ENCODE measurements at regions not wholly inside any gene's neighbourhood (a gene's known extent, or its start where the extent isn't known, plus 50 kb on each side); places are given as distances from the start of the nearest gene placed in this dataset.

DNA sequence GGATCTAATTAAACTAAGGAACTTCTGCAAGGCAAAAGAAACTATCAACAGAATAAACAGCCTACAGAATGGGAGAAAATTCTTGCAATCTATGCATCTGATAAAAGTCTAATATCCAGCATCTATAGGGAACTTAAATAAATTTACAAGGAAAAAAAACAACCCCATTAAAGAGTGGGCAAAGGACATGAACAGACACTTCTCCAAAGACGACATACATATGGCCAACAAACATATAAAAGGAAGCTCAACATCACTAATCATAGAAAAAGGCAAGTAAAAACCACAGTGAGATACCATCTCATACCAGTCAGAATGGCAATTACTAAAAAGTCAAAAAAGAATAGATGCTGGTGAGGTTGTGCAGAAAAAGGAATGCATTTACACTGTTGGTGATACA, 134.8 kb upstream of the PAQR3 start:
- TF ChIP-seq GABPA (IDR thresholded peaks at IDR 0.05; ENCODE audit: low read depth) = no peak
- TF ChIP-seq, protein P1, sequence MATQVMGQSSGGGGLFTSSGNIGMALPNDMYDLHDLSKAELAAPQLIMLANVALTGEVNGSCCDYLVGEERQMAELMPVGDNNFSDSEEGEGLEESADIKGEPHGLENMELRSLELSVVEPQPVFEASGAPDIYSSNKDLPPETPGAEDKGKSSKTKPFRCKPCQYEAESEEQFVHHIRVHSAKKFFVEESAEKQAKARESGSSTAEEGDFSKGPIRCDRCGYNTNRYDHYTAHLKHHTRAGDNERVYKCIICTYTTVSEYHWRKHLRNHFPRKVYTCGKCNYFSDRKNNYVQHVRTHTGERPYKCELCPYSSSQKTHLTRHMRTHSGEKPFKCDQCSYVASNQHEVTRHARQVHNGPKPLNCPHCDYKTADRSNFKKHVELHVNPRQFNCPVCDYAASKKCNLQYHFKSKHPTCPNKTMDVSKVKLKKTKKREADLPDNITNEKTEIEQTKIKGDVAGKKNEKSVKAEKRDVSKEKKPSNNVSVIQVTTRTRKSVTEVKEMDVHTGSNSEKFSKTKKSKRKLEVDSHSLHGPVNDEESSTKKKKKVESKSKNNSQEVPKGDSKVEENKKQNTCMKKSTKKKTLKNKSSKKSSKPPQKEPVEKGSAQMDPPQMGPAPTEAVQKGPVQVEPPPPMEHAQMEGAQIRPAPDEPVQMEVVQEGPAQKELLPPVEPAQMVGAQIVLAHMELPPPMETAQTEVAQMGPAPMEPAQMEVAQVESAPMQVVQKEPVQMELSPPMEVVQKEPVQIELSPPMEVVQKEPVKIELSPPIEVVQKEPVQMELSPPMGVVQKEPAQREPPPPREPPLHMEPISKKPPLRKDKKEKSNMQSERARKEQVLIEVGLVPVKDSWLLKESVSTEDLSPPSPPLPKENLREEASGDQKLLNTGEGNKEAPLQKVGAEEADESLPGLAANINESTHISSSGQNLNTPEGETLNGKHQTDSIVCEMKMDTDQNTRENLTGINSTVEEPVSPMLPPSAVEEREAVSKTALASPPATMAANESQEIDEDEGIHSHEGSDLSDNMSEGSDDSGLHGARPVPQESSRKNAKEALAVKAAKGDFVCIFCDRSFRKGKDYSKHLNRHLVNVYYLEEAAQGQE (IDR thresholded peaks at IDR 0.05; ENCODE audit: insufficient replicate concordance, low read depth) = no peak
- TF ChIP-seq POLR2AphosphoS5 (IDR thresholded peaks at IDR 0.05; ENCODE audit: low read depth) = no peak
- TF ChIP-seq, protein P2, sequence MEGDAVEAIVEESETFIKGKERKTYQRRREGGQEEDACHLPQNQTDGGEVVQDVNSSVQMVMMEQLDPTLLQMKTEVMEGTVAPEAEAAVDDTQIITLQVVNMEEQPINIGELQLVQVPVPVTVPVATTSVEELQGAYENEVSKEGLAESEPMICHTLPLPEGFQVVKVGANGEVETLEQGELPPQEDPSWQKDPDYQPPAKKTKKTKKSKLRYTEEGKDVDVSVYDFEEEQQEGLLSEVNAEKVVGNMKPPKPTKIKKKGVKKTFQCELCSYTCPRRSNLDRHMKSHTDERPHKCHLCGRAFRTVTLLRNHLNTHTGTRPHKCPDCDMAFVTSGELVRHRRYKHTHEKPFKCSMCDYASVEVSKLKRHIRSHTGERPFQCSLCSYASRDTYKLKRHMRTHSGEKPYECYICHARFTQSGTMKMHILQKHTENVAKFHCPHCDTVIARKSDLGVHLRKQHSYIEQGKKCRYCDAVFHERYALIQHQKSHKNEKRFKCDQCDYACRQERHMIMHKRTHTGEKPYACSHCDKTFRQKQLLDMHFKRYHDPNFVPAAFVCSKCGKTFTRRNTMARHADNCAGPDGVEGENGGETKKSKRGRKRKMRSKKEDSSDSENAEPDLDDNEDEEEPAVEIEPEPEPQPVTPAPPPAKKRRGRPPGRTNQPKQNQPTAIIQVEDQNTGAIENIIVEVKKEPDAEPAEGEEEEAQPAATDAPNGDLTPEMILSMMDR (IDR thresholded peaks at IDR 0.05; ENCODE audit: insufficient read depth, low read length) = no peak
- no peak for TF ChIP-seq SPI1 (IDR thresholded peaks at IDR 0.05; ENCODE audit: borderline replicate concordance, low read depth)
- H3K4me3 ChIP-seq (replicated peaks; ENCODE audit: insufficient read depth, low read length) = no peak overlapping the region
- no peak for DNase-seq (ENCODE audit: low read depth in 1 of 2, low spot score in 1 of 2)
- no peaks in the 10 kb centered on the region for H3K27me3 ChIP-seq (ENCODE audit: insufficient read depth, poor library complexity, severe bottlenecking)
- H3K27ac ChIP-seq (replicated peaks) = no peak overlapping the region

DNA sequence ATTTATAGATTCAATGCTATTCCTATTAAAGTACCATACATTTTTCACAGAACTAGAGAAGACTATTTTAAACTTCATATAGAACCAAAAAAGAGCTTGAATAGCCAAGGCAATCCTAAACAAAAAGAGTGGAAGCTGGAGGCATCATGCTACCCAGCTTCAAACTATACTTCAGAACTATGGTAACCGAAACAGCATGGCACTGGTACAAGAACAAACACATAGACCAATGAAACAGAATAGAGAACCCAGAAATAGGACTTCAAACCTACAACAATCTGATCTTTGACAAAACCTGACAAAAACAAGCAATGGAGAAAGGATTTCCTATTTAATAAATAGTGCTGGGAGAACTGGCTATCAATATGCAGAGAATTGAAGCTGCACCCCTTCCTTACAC, 134.2 kb upstream of the PAQR3 start:
- Histone ChIP-seq H3K4me3 (replicated peaks; ENCODE audit: insufficient read depth, low read length) (no peak overlapping the region), H3K27ac (replicated peaks) (no peak overlapping the region), H3K27me3 (ENCODE audit: insufficient read depth, poor library complexity, severe bottlenecking) (no peaks in the 10 kb centered on the region)
- DNase-seq (ENCODE audit: low read depth in 1 of 2, low spot score in 1 of 2) = no peak
- no peak for TF ChIP-seq SPI1 (IDR thresholded peaks at IDR 0.05; ENCODE audit: borderline replicate concordance, low read depth)
- TF ChIP-seq, protein P1 (IDR thresholded peaks at IDR 0.05; ENCODE audit: insufficient replicate concordance, low read depth) = no peak
- no peak for TF ChIP-seq POLR2AphosphoS5 (IDR thresholded peaks at IDR 0.05; ENCODE audit: low read depth)
- TF ChIP-seq, protein P2 (IDR thresholded peaks at IDR 0.05; ENCODE audit: insufficient read depth, low read length) = no peak
- no peak for TF ChIP-seq GABPA (IDR thresholded peaks at IDR 0.05; ENCODE audit: low read depth)

DNA sequence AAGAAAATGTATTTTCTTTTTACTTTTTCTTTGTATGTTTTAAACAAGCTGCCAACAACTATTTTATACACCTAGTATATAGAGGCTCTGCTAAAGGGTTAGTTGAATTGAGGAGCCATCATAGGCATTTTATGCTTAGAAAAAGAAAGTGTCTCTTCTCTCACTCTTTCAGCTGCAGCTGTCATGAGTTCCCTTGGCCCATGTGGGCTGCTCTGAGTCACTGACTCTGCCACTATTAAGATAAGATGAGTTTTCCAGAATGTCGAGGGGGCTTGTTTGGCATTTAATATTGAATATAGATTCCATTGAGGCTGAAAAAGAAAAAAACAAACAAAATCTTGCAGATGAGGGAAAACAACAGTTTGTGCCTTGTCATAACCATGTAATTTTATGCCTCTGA, 126.0 kb upstream of the PAQR3 start:
- DNase-seq (ENCODE audit: low read depth in 1 of 2, low spot score in 1 of 2) = no peak

More for the DNA sequence above, 126.0 kb upstream of the PAQR3 start:
- Histone ChIP-seq H3K27ac (replicated peaks) (no peak overlapping the region), H3K27me3 (ENCODE audit: insufficient read depth, poor library complexity, severe bottlenecking) (no peaks in the 10 kb centered on the region), H3K4me3 (replicated peaks; ENCODE audit: insufficient read depth, low read length) (no peak overlapping the region)
- TF ChIP-seq SPI1 (IDR thresholded peaks at IDR 0.05; ENCODE audit: borderline replicate concordance, low read depth) (no peak), GABPA (IDR thresholded peaks at IDR 0.05; ENCODE audit: low read depth) (no peak), POLR2AphosphoS5 (IDR thresholded peaks at IDR 0.05; ENCODE audit: low read depth) (no peak)
- TF ChIP-seq, protein P1 (IDR thresholded peaks at IDR 0.05; ENCODE audit: insufficient replicate concordance, low read depth) = no peak
- TF ChIP-seq, protein P2 (IDR thresholded peaks at IDR 0.05; ENCODE audit: insufficient read depth, low read length) = no peak

Data from HL-60 (cell line).